IMR-90 (cell line): ENCODE measurements at regions not wholly inside any gene's neighbourhood (a gene's known extent, or its start where the extent isn't known, plus 50 kb on each side); places are given as distances from the start of the nearest gene placed in this dataset.

Experiments used
- ATAC-seq: fragments of 200-7000 bp; cut with Tn5 transposase; 2 replicates; pipeline ENCODE4 v1.9.1; 2020; ENCODE audit warnings: low read depth, mild to moderate bottlenecking, moderate library complexity
- BruUV-seq: library from RNA; stranded (reverse); fragments of 400-500 nt; replicated peaks from 2 replicates; lab custom pipeline; 2021; lab: Mats Ljungman, UMichigan
- CTCF ChIA-PET: fragments of 300-600 bp; formaldehyde crosslinking; extraction: SDS; loops from one replicate; lab custom pipeline; 2021; ENCODE audit warnings: antibody characterized with exemption; lab: Yijun Ruan, JAX
- POLR2A ChIA-PET: fragments of 300-600 bp; sonication (Branson Sonifier 250); formaldehyde crosslinking; loops from one replicate; lab custom pipeline; 2022; ENCODE audit warnings: antibody characterized with exemption; ENCODE audit not compliant: unreplicated experiment; lab: Charles Lee
- DNase-seq: peaks from one replicate; pipeline ENCODE4 v3.0.0; 2013
- H2AFZ ChIP-seq: replicated peaks from 2 replicates; pipeline ENCODE3; 2013; ENCODE audit warnings: low read length, mild to moderate bottlenecking; ENCODE audit not compliant: poor library complexity
- H2AK5ac ChIP-seq: 2 replicates; pipeline ENCODE4 v1.6.1; 2013; ENCODE audit warnings: low read depth, low read length, inconsistent platforms
- H2AK9ac ChIP-seq: replicated peaks from 2 replicates; pipeline ENCODE3; 2013; ENCODE audit warnings: mild to moderate bottlenecking, low read depth, low read length, moderate library complexity; ENCODE audit not compliant: poor library complexity
- H2BK120ac ChIP-seq: 2 replicates; pipeline ENCODE4 v1.6.1; 2013; ENCODE audit warnings: low read depth, low read length, inconsistent platforms
- H2BK15ac ChIP-seq: 3 replicates; pipeline ENCODE4 v1.6.1; 2013; ENCODE audit warnings: low read depth, low read length, inconsistent platforms
- H2BK20ac ChIP-seq: 2 replicates; pipeline ENCODE4 v1.6.1; 2013; ENCODE audit warnings: low read depth, mild to moderate bottlenecking, inconsistent platforms, low read length, moderate library complexity
- H2BK5ac ChIP-seq: 2 replicates; pipeline ENCODE4 v1.6.1; 2013; ENCODE audit warnings: mild to moderate bottlenecking, low read depth, low read length, inconsistent platforms; ENCODE audit not compliant: poor library complexity, severe bottlenecking
- H3K14ac ChIP-seq: replicated peaks from 2 replicates; pipeline ENCODE4 v1.6.1; 2013; ENCODE audit warnings: low read depth, low read length, inconsistent platforms
- H3K18ac ChIP-seq: 2 replicates; pipeline ENCODE4 v1.6.1; 2013; ENCODE audit warnings: low read depth, low read length, control low read depth
- H3K23ac ChIP-seq: 2 replicates; pipeline ENCODE4 v1.6.1; 2013; ENCODE audit warnings: low read depth, low read length, inconsistent platforms
- H3K27ac ChIP-seq: 2 replicates; pipeline ENCODE4 v1.5.1; 2013; ENCODE audit warnings: mild to moderate bottlenecking, control low read depth, low read length; ENCODE audit not compliant: insufficient read depth
- H3K27me3 ChIP-seq: 2 replicates; pipeline ENCODE4 v1.6.1; 2013; ENCODE audit warnings: low read length; ENCODE audit not compliant: control insufficient read depth, insufficient read depth
- H3K36me3 ChIP-seq: 2 replicates; pipeline ENCODE4 v1.6.1; 2013; ENCODE audit warnings: low read length, mixed read lengths; ENCODE audit not compliant: control insufficient read depth, insufficient read depth
- H3K4ac ChIP-seq: 2 replicates; pipeline ENCODE4 v1.6.1; 2013; ENCODE audit warnings: low read depth, low read length, inconsistent platforms
- H3K4me1 ChIP-seq: 2 replicates; pipeline ENCODE4 v1.6.1; 2013; ENCODE audit warnings: low read length, mixed read lengths; ENCODE audit not compliant: control insufficient read depth, insufficient read depth
- H3K4me2 ChIP-seq: 2 replicates; pipeline ENCODE4 v1.6.1; 2013; ENCODE audit warnings: low read depth, mild to moderate bottlenecking, control low read depth, low read length, moderate library complexity
- H3K4me3 ChIP-seq: 2 replicates; pipeline ENCODE4 v1.5.1; 2013; ENCODE audit warnings: low read depth, mild to moderate bottlenecking, control low read depth, low read length, moderate library complexity; ENCODE audit not compliant: insufficient read depth
- H3K56ac ChIP-seq: 2 replicates; pipeline ENCODE4 v1.6.1; 2013; ENCODE audit warnings: low read length, inconsistent platforms; ENCODE audit not compliant: insufficient read depth; ENCODE audit errors: extremely low read depth
- H3K79me1 ChIP-seq, 2 experiments: 2 replicates each; pipeline ENCODE4 v1.6.1; 2013; ENCODE audit warnings: low read length in 2 of 2, inconsistent platforms in 1 of 2, low read depth in 1 of 2
- H3K9ac ChIP-seq: 2 replicates; pipeline ENCODE4 v1.6.1; 2013; ENCODE audit warnings: low read depth, low read length, control low read depth
- H3K9me1 ChIP-seq: 2 replicates; pipeline ENCODE4 v1.6.1; 2013; ENCODE audit warnings: low read length, inconsistent platforms; ENCODE audit not compliant: insufficient read depth
- H3K9me3 ChIP-seq: 2 replicates; pipeline ENCODE4 v1.6.1; 2013; ENCODE audit warnings: low read length; ENCODE audit not compliant: control insufficient read depth, insufficient read depth
- H4K20me1 ChIP-seq: 2 replicates; pipeline ENCODE4 v1.6.1; 2013; ENCODE audit warnings: low read length, inconsistent platforms; ENCODE audit not compliant: insufficient read depth
- H4K5ac ChIP-seq: 2 replicates; pipeline ENCODE4 v1.6.1; 2013; ENCODE audit warnings: mild to moderate bottlenecking, low read depth, low read length, control low read depth
- H4K8ac ChIP-seq, 2 experiments: 2 replicates each; pipeline ENCODE4 v1.6.1; 2013; ENCODE audit warnings: low read depth in 2 of 2, low read length in 2 of 2, control low read depth in 1 of 2, inconsistent platforms in 1 of 2
- H4K91ac ChIP-seq: 2 replicates; pipeline ENCODE4 v1.6.1; 2013; ENCODE audit warnings: low read depth, low read length, inconsistent platforms; ENCODE audit not compliant: insufficient read depth
- CHD1 ChIP-seq: IDR thresholded peaks from 2 replicates; pipeline ENCODE4 v1.6.1; 2012; ENCODE audit warnings: low read depth, low read length, improper control_type of control experiment
- MXI1 ChIP-seq: IDR thresholded peaks from 2 replicates; pipeline ENCODE4 v1.6.1; 2012; ENCODE audit warnings: low read depth, mild to moderate bottlenecking, low read length, moderate library complexity, borderline replicate concordance
- RAD21 ChIP-seq: IDR thresholded peaks from 2 replicates; pipeline ENCODE4 v1.6.1; 2012; ENCODE audit warnings: low read length, improper control_type of control experiment
- RFX5 ChIP-seq: IDR thresholded peaks from 2 replicates; pipeline ENCODE4 v1.8.0; 2012; ENCODE audit warnings: low read depth, mild to moderate bottlenecking, low read length, moderate library complexity
- WGBS, 2 experiments: methylation state at CpG; one replicate each; pipeline versions ENCODE4 v1.1.5 to v1.1.7; 2013; ENCODE audit warnings: missing lambda C conversion rate in 2 of 2; ENCODE audit not compliant: insufficient read length in 1 of 2; ENCODE audit errors: extremely low coverage in 2 of 2; 5-methylcytosine and 5-hydroxymethylcytosine counted together
- dilution Hi-C: fragments of 300-500 bp; cut with HindIII; formaldehyde crosslinking; loops from one replicate; pipeline ENCODE4 v1.14.3; 2018; ENCODE audit warnings: low sequenced_read_pairs; ENCODE audit not compliant: unreplicated experiment
- in situ Hi-C: fragments of 300-500 bp; cut with MboI; formaldehyde crosslinking; loops from 3 replicates; pipeline ENCODE4 v1.14.3; 2019; ENCODE audit warnings: low sequenced_read_pairs, inconsistent platforms, mixed read lengths
- intact Hi-C: fragments of 100-400 bp; cut with micrococcal nuclease; formaldehyde crosslinking; loops from 2 replicates; pipeline ENCODE4 v1.10.0; 2022

GRCh38 chr20:29314294-29314693, 1943.2 kb upstream of the DEFB115 start:
- Histone ChIP-seq H2AK9ac (no peak overlapping the region), H3K18ac (no peak overlapping the region), H2BK120ac (no peak overlapping the region), H4K20me1 (no peaks in the 10 kb centered on the region), H4K5ac (no peak overlapping the region), H3K9me3 (peaks cover 15% of the 10 kb centered on the region), H2BK20ac (no peak overlapping the region), H2AK5ac (no peak overlapping the region), H3K4me1 (no peaks in the 10 kb centered on the region), H4K91ac (no peak overlapping the region), H3K4me3 (no peak overlapping the region), H2BK15ac (no peak overlapping the region), H4K8ac (no peak overlapping the region), H3K9ac (no peak overlapping the region), H2AFZ (no peak overlapping the region), H2BK5ac (no peak overlapping the region), H3K79me1 (no peaks in the 10 kb centered on the region), H3K36me3 (no peaks in the 10 kb centered on the region), H3K9me1 (no peaks in the 10 kb centered on the region), H3K56ac (no peak overlapping the region), H3K27ac (no peak overlapping the region), H3K23ac (no peak overlapping the region), H3K14ac (no peak overlapping the region), H3K27me3 (no peaks in the 10 kb centered on the region), H3K4me2 (no peak overlapping the region), H3K4ac (no peak overlapping the region)
- WGBS, 2 experiments = no CpG with 5 or more reads among the region's 6 CpGs
- intact Hi-C loops (no loop called here), dilution Hi-C loops (no loop called here), in situ Hi-C loops (no loop called here)
- no peak for DNase-seq
- no TSS peak for BruUV-seq
- TF ChIP-seq RAD21 = no peak
- TF ChIP-seq CHD1 = no peak
- TF ChIP-seq RFX5 = no peak
- TF ChIP-seq MXI1 = no peak
- no peak for ATAC-seq
- POLR2A ChIA-PET = no interaction called here
- CTCF ChIA-PET = no interaction called here
